DOHH2 (cell line): ENCODE measurements at regions not wholly inside any gene's neighbourhood (a gene's known extent, or its start where the extent isn't known, plus 50 kb on each side); places are given as distances from the start of the nearest gene placed in this dataset.

Experiments
- EZH2phosphoT487 ChIP-seq: fragments of 200-600 bp; sonication (generic); IDR thresholded peaks from 2 replicates; pipeline ENCODE4 v1.6.1; 2017; ENCODE audit warnings: borderline replicate concordance, mild to moderate bottlenecking, antibody characterized with exemption, low read length, moderate library complexity, mixed read lengths
- TF ChIP-seq, protein P1 (sequence below): fragments of 200-600 bp; sonication (generic); IDR thresholded peaks from one replicate; pipeline ENCODE4 v1.5.1; 2014; ENCODE audit warnings: antibody characterized with exemption, mild to moderate bottlenecking, low read depth, low read length; ENCODE audit not compliant: poor library complexity, severe bottlenecking

DNA sequence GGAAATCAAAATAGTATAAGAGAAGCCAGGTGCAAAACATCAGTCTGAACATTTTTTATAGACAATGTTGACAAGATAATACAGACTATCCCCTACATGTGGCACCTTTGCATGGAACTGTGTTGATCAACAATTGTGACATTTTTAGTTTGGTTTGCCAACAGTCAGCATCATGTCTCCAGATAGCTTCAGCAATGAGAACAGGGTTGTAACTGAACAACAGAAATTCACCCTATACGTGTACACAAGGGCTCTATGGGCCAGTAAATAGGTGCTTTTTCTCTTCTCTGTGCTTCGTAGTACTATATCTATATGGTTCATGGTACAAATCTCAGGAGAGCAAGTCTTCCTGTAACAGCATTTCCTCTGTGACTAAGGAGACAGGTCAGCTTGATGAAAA is 310.4 kb downstream of the ATXN7L3B start:
- TF ChIP-seq, protein P1, sequence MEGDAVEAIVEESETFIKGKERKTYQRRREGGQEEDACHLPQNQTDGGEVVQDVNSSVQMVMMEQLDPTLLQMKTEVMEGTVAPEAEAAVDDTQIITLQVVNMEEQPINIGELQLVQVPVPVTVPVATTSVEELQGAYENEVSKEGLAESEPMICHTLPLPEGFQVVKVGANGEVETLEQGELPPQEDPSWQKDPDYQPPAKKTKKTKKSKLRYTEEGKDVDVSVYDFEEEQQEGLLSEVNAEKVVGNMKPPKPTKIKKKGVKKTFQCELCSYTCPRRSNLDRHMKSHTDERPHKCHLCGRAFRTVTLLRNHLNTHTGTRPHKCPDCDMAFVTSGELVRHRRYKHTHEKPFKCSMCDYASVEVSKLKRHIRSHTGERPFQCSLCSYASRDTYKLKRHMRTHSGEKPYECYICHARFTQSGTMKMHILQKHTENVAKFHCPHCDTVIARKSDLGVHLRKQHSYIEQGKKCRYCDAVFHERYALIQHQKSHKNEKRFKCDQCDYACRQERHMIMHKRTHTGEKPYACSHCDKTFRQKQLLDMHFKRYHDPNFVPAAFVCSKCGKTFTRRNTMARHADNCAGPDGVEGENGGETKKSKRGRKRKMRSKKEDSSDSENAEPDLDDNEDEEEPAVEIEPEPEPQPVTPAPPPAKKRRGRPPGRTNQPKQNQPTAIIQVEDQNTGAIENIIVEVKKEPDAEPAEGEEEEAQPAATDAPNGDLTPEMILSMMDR, result no peak
- no peak for TF ChIP-seq EZH2phosphoT487
